OCI-M1 (cell line): ENCODE measurements at regions not wholly inside any gene's neighbourhood (a gene's known extent, or its start where the extent isn't known, plus 50 kb on each side); places are given as distances from the start of the nearest gene placed in this dataset.
A peak's percentile ranks its signal among the peaks of the same experiment; 100 is the strongest.

ENCODE experiments used
- DNase-seq: peaks from one replicate; lab custom pipeline; 2025; lab: John Stamatoyannopoulos, UW

DNA sequence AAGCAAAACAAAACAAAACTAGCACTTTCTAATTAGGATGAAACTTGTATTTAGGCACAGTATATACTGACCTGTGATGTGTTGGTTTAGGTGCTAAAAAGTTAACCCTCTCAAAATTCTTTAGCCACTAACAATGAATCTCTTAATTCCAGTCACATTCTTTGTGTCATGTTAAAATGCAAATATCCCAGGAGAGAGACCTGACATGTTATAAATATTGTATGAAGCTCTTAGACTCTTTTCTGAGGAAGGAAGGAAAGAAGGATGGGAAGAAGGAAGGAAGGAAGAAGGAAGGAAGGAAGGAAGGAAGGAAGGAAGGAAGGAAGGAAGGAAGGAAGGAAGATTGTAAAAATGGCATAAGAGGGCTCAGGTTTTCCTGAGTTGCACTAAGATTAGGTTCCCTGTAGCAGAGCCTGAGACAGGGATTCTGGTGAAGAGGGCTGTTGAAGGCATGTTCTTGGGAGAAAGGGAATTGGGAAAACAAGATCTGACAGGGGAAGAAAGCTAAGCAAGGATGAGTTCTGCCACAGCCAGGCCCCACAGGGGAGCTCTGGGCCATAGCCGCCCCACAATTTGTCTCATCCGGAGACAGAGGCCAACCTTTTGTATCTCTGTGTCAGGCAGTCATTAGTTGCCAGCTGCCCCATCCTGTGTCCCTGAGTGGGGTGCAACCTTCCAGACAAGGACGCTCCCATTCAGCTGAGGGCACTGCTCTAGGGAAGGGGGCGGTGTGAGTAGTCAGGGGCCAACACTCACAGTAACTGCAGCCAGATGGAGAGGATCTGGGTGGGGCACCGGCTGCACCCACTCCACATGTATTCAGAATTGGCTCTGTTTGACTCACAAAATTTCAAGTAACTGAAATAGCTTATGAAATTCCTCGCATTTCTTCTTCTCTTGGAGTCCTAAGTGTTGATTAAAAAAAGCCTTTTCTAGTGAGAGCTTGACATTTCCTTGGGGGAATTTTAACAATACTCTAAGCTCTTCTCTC is 189.3 kb upstream of the ARG1 start:
- DNase-seq: no peak

DNA sequence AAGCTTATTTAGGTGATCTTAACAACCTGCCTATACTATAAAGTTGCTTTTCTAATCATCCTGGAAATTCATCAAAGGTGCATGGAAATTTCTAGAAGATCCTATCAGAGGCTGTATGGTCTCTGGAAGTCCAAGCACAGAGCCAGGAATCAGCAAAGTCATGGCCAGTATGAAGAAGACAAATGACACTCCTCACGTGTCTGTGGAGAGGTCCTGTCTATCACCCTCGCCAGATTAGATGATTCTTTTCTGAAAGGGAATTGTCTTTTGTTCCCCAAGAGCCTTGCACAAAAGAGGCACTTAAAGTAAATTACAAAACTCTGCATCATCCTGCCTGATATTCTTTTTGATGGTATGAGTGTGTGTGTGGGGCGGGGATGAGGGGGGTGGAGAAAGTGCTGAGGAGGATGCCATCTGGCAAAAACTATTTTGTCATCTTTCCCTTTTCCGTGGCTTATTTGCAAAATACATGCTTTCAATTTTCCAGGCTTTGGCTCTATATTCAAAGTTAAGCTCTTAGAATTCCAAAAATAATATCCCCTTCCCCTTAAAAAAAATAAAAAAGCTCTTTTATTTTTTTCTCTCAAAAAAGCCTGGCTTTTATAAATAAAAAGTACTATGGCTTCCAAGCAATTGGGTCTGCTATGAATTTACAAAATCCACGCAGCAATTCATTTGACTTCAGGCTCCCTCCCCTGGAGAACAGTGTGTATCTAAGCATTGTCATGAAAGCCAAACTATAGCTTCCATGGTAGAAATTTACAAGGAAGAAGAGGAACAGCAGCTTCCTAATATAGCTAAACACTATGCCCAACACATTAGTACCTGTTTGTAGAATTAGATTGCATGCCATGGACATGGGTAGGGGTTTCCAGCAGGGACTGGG is 185.2 kb upstream of the ARG1 start:
- no peak for DNase-seq

DNA sequence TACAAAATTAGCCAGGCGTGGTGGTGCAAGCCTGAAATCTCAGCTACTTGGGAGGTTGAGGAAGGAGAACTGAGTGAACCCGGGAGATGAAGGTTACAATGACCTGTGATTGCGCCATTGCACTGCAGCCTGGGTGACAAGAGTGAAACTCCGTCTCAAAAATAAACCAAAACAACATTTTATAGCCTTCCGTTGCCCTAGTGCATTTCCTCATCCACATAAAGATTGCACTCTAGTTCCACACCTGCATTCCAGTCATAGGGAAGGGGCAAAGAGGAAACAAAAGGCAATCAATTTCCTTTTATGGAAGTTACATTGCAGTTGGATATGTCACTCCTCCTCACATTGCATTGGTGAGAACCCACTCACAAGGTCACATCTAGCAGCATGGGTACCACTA is 182.7 kb upstream of the ARG1 start:
- DNase-seq: no peak

GRCh38 chr6:131391116-131391515 is 181.9 kb upstream of the ARG1 start:
- DNase-seq: no peak

DNA sequence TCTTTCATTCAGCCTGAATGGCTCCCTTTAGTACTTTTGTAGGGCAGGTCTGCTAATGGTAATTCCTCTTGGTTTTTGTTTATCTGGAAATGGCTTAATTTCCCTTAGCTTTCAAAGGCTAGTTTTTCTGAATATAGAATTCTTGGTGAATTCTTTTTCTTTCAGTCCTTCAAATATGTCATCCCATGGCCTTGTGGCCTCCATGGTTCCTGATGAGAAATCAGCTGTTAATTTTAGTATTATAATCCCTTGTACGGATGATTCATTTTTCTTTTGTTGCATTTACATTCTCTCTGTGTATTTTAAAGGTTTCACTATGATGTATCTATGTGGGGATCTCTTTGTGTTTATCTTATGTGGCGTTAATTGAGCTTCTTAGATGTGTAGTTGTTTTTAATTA is 179.6 kb upstream of the ARG1 start:
- DNase-seq: no peak

DNA sequence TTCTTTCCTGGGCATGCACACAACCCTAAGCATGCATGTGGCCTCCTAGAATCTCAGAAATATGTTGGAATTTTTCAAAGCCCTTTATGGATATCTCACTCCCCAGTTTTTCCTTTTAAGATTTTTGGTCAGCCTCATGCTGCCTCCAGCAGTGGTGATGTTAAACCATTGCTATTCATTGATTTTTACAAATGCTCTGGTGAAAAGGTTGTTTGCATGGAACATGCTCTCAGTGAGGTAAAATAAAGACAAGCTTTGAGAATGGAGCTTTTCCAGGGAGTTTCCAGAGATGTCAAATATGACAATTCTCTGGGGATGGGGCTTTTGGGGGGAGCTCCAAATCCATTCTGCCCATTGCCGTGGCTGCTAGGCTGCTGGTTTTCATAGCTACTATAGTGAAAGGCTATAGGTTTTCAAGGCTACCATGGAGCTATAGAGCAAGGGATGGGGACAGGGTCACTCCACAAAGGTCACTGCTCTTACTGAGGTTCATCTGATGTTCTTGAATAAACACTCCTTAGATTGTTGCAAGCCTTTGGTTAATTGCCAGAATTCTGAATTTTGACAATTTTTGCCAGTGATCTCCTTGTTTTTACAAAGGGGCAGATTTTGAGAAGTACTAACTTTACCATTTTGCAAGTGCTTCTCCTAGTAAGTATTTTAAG is 178.1 kb upstream of the ARG1 start:
- DNase-seq: no peak

- DNase-seq: no peak
Measured at GRCh38 chr6:131398176-131398575, 174.8 kb upstream of the ARG1 start.

DNA sequence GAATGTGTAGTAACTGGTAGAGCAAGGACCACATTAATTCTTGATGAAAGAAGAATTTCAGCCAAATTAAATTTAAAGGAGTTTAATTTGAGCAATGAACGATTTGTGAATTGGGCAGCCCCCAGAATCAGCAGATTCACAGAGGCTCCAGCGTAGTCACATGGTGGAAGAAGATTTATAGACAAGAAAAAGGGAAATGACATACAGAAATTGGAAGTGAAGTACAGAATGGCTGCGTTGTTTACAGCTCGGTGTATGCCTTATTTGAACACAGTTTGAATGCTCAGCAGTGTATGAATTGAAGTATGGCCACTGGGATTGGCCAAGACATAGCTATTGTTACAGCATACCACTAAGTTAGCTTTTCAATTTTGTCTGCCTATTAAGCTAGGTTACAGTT is 173.6 kb upstream of the ARG1 start:
- DNase-seq: peak; percentile 42

DNA sequence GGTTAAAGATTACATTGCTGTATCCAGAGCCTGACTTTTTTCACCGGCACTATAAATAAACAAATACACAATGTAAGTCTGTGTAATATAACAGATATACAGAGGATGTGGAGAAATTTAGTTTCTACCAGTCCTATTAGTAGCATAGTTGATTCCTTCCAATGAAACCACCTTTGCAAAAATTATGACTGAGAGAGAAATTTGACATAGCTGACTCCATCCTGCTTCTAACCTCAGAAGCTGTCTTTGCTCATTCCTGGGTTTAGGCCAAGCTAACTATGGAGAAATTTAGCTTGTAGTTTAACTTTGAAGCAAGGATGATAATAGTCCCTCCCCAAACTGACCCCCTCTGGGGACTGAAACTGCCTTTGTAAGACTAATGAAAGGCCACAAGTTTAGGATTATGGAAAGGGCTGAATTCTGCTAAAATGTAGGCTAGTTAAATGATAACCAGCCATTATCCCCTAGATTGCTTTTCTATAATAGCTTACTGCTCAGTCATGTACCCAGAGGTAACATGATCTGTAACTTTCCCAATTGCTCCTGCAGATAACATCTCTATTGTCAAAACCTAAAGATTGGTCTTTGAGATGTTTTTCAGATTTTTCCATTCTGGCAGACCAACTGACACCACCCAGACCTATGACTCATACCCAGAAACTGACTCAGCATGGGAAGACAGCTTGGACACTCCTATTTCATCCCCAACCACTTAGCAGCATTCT is 172.8 kb upstream of the ARG1 start:
- peak; percentile 65 for DNase-seq

DNA sequence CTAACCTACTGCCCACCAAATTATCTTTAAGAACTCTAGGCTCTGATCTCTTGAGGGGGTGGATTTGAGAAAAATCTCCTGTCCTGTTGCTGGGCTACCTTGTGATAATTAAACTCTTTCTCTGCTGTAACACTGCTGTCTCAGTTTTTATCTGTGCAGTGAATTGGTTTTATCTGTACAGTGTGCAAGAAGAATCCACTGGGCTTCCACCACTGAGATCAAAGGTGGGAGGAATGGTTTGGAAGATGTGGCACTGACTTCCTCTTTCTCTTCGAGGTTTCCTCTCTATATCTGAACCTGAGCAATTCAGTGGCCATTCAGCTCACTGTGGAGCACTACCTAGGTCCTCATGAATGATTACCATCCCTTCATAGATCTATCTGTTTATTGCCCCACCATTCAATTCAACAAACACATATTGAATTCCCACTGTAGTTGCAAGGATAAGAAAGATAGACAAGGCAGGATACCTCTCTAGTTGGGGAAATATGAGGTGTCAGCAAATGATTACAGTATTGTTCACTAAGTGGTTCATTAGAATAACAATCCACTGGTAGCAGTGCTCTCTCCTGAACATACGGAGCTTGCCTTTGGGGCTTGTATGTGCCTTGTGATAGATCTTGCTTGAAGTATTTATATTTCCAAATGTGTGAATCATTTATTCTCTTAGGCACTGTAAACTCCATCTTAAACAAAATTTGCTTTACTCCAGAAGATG is 172.1 kb upstream of the ARG1 start:
- DNase-seq: peak; percentile 65

GRCh38 chr6:131408811-131409210 is 164.2 kb upstream of the ARG1 start:
- no peak for DNase-seq

- DNase-seq: no peak
Measured at GRCh38 chr6:131410785-131411184, 162.2 kb upstream of the ARG1 start.

GRCh38 chr6:131412960-131413830 is 159.8 kb upstream of the ARG1 start:
- DNase-seq: no peak

- DNase-seq: no peak
Measured at GRCh38 chr6:131413831-131414191, 159.2 kb upstream of the ARG1 start.

DNA sequence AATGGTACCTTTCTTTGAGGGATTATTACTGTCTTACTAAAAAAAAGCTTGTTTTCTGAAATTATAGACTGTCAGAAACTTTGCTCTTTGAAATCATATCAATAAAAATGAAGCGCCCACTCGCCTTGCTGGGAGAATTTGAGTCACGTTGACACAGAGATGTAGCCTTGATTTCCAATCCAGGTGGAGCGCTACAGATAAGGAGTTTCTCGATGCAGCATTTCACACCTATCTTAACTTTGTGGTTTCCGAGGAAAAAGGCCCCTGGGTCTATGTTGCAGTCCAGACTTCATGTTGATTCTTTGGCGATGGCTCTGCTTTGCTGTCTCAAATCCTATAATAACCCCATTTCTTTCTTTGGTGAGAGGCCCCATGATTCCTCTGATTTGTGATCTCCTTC is 158.1 kb upstream of the ARG1 start:
- no peak for DNase-seq

DNA sequence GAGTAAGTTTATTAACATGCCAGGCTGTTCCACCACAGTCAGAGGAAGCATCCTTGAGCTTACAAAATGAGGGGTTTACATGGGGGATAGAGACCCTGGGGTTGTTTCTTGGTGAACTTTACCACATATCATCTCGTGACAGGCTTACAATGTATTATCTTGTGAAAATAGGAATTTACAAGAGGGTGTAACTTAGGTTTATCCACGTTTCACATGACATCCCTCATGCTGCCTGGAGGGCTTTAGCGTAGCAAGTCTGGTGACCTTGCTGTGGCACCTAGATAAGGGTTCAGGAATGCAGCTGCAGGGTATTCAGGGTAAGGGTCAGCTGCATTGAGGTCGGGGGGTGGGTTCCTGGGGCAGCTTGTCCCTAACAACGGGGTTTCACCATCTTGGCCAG is 154.6 kb upstream of the ARG1 start:
- no peak for DNase-seq

- no peak for DNase-seq
Measured at GRCh38 chr6:131419702-131420101, 153.3 kb upstream of the ARG1 start.

GRCh38 chr6:131424016-131424415 is 149.0 kb upstream of the ARG1 start:
- DNase-seq: no peak

GRCh38 chr6:131424475-131424874 is 148.6 kb upstream of the ARG1 start:
- DNase-seq: no peak

DNA sequence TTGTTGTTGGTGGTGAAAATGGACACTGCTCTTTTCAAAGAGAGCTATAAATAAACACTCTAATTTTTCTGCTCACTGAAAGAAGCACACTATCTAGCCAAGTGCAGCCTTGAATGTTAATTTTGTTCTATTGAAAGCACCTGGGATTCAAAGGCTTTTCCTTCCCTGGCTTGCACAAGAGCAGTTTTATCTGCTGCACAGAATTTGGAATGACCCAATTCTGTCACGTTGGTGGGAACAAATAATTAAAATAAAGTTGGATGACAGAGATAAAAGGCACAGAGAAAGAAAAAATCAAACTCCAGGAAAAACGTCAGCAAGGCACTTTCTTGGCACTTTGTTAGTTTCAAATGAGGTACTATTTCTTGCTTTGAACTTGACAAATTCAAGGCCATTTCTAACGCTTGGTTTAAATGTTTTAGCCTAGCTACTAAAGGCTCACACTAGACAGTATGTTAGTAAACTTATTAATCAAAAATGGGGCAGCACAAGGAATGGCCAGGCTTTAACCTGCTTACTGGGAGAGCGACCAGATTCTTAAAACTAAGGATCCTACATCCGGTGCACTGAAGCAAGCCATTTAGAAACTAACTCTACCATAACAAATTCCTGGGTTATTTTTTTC is 145.5 kb upstream of the ARG1 start:
- DNase-seq: no peak
